GM12864 (cell line): ENCODE measurements at regions not wholly inside any gene's neighbourhood (a gene's known extent, or its start where the extent isn't known, plus 50 kb on each side); places are given as distances from the start of the nearest gene placed in this dataset.
"Not testable (repeated sequence)": the region's sequence is repeated elsewhere in the genome, so short reads cannot be mapped to it uniquely, and the experiment has no call there.

Experiments used
- DNase-seq: peaks from one replicate; pipeline ENCODE4 v3.0.0-alpha.2; 2011; ENCODE audit warnings: low read depth
- H3K4me3 ChIP-seq: 2 replicates; pipeline ENCODE4 v1.5.1; 2011; ENCODE audit warnings: mild to moderate bottlenecking, low read depth, low read length, control low read depth
- TF ChIP-seq, protein P1 (sequence below): IDR thresholded peaks from 2 replicates; pipeline ENCODE4 v1.5.1; 2011; ENCODE audit warnings: low read depth, mild to moderate bottlenecking, moderate library complexity, low read length, control low read depth, inconsistent platforms; ENCODE audit errors: missing control alignments

GRCh38 chr6:22766979-22767378 lies 197.6 kb downstream of the HDGFL1 start:
- no peak overlapping the region for H3K4me3 ChIP-seq
- TF ChIP-seq, protein P1, sequence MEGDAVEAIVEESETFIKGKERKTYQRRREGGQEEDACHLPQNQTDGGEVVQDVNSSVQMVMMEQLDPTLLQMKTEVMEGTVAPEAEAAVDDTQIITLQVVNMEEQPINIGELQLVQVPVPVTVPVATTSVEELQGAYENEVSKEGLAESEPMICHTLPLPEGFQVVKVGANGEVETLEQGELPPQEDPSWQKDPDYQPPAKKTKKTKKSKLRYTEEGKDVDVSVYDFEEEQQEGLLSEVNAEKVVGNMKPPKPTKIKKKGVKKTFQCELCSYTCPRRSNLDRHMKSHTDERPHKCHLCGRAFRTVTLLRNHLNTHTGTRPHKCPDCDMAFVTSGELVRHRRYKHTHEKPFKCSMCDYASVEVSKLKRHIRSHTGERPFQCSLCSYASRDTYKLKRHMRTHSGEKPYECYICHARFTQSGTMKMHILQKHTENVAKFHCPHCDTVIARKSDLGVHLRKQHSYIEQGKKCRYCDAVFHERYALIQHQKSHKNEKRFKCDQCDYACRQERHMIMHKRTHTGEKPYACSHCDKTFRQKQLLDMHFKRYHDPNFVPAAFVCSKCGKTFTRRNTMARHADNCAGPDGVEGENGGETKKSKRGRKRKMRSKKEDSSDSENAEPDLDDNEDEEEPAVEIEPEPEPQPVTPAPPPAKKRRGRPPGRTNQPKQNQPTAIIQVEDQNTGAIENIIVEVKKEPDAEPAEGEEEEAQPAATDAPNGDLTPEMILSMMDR, result no peak
- no peak for DNase-seq

DNA sequence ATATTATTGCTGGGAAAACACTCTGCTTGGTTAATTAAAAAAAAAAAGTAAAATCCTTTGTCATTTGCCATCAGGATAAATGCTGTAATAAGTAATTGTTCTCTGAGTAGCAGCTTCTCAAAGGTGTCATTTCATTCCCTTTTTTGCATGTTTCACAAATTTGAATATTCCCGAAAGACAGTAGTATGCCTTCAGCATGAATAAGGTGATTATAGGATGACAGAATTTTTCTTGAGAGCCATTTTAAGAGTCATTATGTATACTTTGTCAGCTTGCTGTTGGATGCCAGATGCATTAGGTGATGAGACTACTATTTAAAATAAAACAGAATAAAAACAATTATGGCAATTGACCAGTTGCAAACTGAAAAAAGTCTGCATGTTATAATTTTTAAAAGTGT lies 200.7 kb downstream of the HDGFL1 start:
- TF ChIP-seq, protein P1, result no peak
- no peak overlapping the region for H3K4me3 ChIP-seq
- no peak for DNase-seq

- DNase-seq, result no peak
- H3K4me3 ChIP-seq, result no peak overlapping the region
Observed at GRCh38 chr6:22774129-22774528, 204.8 kb downstream of the HDGFL1 start.

GRCh38 chr6:22778438-22778837 lies 209.1 kb downstream of the HDGFL1 start:
- DNase-seq, H3K4me3 ChIP-seq: not testable (repeated sequence)

More at GRCh38 chr6:22774129-22774528, 204.8 kb downstream of the HDGFL1 start:
- TF ChIP-seq, protein P1, result no peak

- DNase-seq, result no peak
- TF ChIP-seq, protein P1, result no peak
- H3K4me3 ChIP-seq, result no peak overlapping the region
Observed at GRCh38 chr6:22779062-22779461, 209.7 kb downstream of the HDGFL1 start.

- H3K4me3 ChIP-seq, result no peak overlapping the region
- TF ChIP-seq, protein P1, result no peak
- DNase-seq, result no peak
Observed at GRCh38 chr6:22783931-22784330, 214.6 kb downstream of the HDGFL1 start.

GRCh38 chr6:22784601-22785410 lies 215.4 kb downstream of the HDGFL1 start:
- TF ChIP-seq, protein P1, result no peak
- H3K4me3 ChIP-seq, result no peak overlapping the region
- no peak for DNase-seq
